ENCODE measurements at regions not wholly inside any gene's neighbourhood (a gene's known extent, or its start where the extent isn't known, plus 50 kb on each side); places are given as distances from the start of the nearest gene placed in this dataset.
"Not testable (repeated sequence)": the region's sequence is repeated elsewhere in the genome, so short reads cannot be mapped to it uniquely, and the experiment has no call there.

DNA sequence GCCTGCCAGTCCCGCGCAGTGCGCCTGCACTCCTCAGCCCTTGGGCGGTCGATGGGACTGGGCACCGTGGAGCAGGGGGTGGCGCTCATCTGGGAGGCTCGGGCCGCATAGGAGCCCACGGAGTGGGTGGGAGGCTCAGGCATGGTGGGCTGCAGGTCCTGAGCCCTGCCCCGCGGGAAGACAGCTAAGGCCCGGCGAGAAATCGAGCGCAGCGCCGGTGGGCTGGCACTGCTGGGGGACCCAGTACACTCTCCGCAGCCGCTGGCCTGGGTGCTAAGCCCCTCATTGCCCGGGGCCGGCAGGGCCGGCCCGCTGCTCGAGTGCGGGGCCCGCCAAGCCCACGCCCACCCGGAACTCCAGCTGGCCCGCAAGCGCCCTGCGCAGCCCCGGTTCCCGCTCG is 1565.3 kb downstream of the HACE1 start:
- H3K36me3 ChIP-seq (ENCODE audit: control insufficient read depth in 1 of 2, insufficient read depth in 2 of 2, low read length in 1 of 2); ATAC-seq (ENCODE audit: low FRiP score); H3K4me3 ChIP-seq (ENCODE audit: low read length in 2 of 2); H3K9me3 ChIP-seq (ENCODE audit: control insufficient read depth, low read length); H3K27ac ChIP-seq (ENCODE audit: low read depth in 1 of 2, low read length in 2 of 2); H3K27me3 ChIP-seq (ENCODE audit: control insufficient read depth in 1 of 2, insufficient read depth in 2 of 2, low read length in 1 of 2); H3K4me1 ChIP-seq (ENCODE audit: control insufficient read depth in 1 of 2, insufficient read depth in 2 of 2, low read length in 2 of 2); intact Hi-C loops (cut with DNase I): not testable (repeated sequence)
- 96% methylated on average over 27 to 35 of the region's 35 CpGs for WGBS, 2 donors
- DNase-seq: peak in 1 of 2 donors; percentile 59

DNA sequence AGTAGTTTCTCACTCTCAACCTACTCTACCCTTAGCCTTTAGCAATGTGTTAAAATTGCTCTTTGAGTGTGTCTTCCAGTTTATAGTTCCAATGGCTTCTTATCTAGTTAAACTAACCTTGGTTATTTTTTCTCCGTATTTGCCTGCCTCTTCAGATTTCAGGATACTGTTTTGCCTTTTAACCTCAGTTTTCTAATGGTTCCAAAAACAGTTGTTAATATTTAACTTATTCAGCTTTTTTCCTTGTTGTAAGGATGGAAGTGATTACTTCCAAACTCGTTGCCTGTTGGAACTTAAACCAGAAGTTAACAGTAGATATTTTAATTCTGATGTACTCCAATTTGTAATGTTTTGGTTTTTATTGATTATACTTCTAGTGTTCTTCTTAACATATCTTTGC is 1574.9 kb downstream of the HACE1 start:
- no peaks in the 10 kb centered on the region for H3K4me1 ChIP-seq (ENCODE audit: control insufficient read depth in 1 of 2, insufficient read depth in 2 of 2, low read length in 2 of 2)
- intact Hi-C loops (cut with DNase I): no loop called here
- ATAC-seq (ENCODE audit: low FRiP score) (no peak), DNase-seq (no peak)
- no peaks in the 10 kb centered on the region for H3K36me3 ChIP-seq (ENCODE audit: control insufficient read depth in 1 of 2, insufficient read depth in 2 of 2, low read length in 1 of 2)
- H3K27me3 ChIP-seq (ENCODE audit: control insufficient read depth in 1 of 2, insufficient read depth in 2 of 2, low read length in 1 of 2): no peaks in the 10 kb centered on the region
- no peaks in the 10 kb centered on the region for H3K9me3 ChIP-seq (ENCODE audit: control insufficient read depth, low read length)
- WGBS, 2 donors: 55 to 81% methylated on average over 2 of the region's 2 CpGs
- H3K4me3 ChIP-seq (ENCODE audit: low read length in 2 of 2): no peak overlapping the region
- H3K27ac ChIP-seq (ENCODE audit: low read depth in 1 of 2, low read length in 2 of 2): no peak overlapping the region

DNA sequence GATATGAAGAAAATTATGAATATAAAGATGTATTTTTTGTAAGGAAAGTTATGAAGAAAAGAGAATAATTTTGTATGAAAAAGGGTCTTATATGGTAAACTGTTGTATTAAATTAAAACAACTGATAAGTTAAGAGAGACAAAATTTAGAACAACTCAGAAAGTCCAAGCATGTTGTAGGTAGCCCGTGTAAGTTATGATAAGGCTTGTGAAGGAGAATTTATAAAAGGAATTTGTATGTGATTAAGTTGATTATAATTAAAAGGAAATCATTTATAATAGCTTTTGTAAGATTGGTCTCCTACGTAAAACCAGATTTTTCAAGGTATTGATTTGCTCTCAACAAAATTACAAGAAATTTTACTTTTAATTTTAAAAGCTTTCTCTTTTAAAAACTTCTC is 1579.3 kb downstream of the HACE1 start:
- Histone ChIP-seq H3K27me3 (ENCODE audit: control insufficient read depth in 1 of 2, insufficient read depth in 2 of 2, low read length in 1 of 2) (no peaks in the 10 kb centered on the region), H3K27ac (ENCODE audit: low read depth in 1 of 2, low read length in 2 of 2) (no peak overlapping the region), H3K4me3 (ENCODE audit: low read length in 2 of 2) (no peak overlapping the region), H3K4me1 (ENCODE audit: control insufficient read depth in 1 of 2, insufficient read depth in 2 of 2, low read length in 2 of 2) (peaks cover 0 to 3% of the 10 kb centered on the region in 2 donors), H3K36me3 (ENCODE audit: control insufficient read depth in 1 of 2, insufficient read depth in 2 of 2, low read length in 1 of 2) (no peaks in the 10 kb centered on the region), H3K9me3 (ENCODE audit: control insufficient read depth, low read length) (no peaks in the 10 kb centered on the region)
- intact Hi-C loops (cut with DNase I): no loop called here
- DNase-seq (no peak), ATAC-seq (ENCODE audit: low FRiP score) (no peak)
- 89 to 92% methylated on average over 2 of the region's 2 CpGs for WGBS, 2 donors

DNA sequence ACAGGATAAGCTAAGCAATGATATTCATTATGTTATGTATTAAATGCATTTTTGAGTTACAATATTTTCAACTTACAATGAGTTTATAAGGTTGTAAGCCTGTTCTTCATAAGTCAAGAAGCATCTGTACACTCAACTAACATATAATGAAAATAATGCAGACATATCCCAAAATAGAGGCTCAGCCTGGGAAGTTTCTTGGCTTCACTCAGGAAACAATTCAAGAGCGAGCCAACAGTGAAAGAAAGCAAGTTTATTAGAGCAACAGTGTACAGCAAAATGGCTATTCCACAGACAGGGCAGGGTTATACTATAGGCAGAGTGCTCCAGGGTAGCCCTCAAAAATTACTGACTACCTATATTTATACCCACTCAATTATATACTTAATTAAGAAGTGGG is 1581.8 kb downstream of the HACE1 start:
- Histone ChIP-seq H3K4me3 (ENCODE audit: low read length in 2 of 2) (no peak overlapping the region), H3K4me1 (ENCODE audit: control insufficient read depth in 1 of 2, insufficient read depth in 2 of 2, low read length in 2 of 2) (peaks cover 0 to 3% of the 10 kb centered on the region in 2 donors), H3K27me3 (ENCODE audit: control insufficient read depth in 1 of 2, insufficient read depth in 2 of 2, low read length in 1 of 2) (no peaks in the 10 kb centered on the region), H3K36me3 (ENCODE audit: control insufficient read depth in 1 of 2, insufficient read depth in 2 of 2, low read length in 1 of 2) (no peaks in the 10 kb centered on the region), H3K9me3 (ENCODE audit: control insufficient read depth, low read length) (no peaks in the 10 kb centered on the region), H3K27ac (ENCODE audit: low read depth in 1 of 2, low read length in 2 of 2) (no peak overlapping the region)
- DNase-seq: no peak
- intact Hi-C loops (cut with DNase I): no loop called here
- ATAC-seq (ENCODE audit: low FRiP score): no peak
- WGBS, 2 donors: 27 to 31% methylated on average over 1 of the region's 1 CpG

GRCh38 chr6:103273048-103273447 is 1586.7 kb downstream of the HACE1 start:
- intact Hi-C loops (cut with DNase I): no loop called here
- Histone ChIP-seq H3K4me1 (ENCODE audit: control insufficient read depth in 1 of 2, insufficient read depth in 2 of 2, low read length in 2 of 2) (peaks cover 0 to under 1% of the 10 kb centered on the region in 2 donors), H3K4me3 (ENCODE audit: low read length in 2 of 2) (no peak overlapping the region), H3K36me3 (ENCODE audit: control insufficient read depth in 1 of 2, insufficient read depth in 2 of 2, low read length in 1 of 2) (no peaks in the 10 kb centered on the region), H3K9me3 (ENCODE audit: control insufficient read depth, low read length) (no peaks in the 10 kb centered on the region), H3K27me3 (ENCODE audit: control insufficient read depth in 1 of 2, insufficient read depth in 2 of 2, low read length in 1 of 2) (no peaks in the 10 kb centered on the region), H3K27ac (ENCODE audit: low read depth in 1 of 2, low read length in 2 of 2) (no peak overlapping the region)
- no peak for DNase-seq
- 30 to 43% methylated on average over 1 of the region's 1 CpG for WGBS, 2 donors
- ATAC-seq (ENCODE audit: low FRiP score): no peak

DNA sequence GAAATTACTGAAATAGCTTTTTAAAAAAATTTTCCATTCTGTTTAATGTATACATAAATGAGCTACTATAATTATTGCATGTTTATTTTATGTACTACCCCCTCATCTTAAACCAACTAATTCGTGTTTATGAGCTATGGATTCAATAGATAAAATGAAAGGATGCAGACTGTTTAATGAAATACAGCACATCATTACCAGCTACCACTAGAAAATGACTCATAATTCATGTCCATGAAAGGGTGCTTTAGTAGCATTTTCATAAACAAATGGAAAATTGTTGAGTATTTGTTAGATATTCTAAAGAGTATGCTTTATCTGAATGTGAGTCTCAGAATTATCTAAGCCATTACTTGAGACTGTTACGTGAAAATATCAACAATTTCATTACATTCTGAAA is 1590.1 kb downstream of the HACE1 start:
- ATAC-seq (ENCODE audit: low FRiP score) (no peak), DNase-seq (no peak)
- H3K27ac ChIP-seq (ENCODE audit: low read depth in 1 of 2, low read length in 2 of 2): no peak overlapping the region
- H3K9me3 ChIP-seq (ENCODE audit: control insufficient read depth, low read length): no peaks in the 10 kb centered on the region
- H3K36me3 ChIP-seq (ENCODE audit: control insufficient read depth in 1 of 2, insufficient read depth in 2 of 2, low read length in 1 of 2): no peaks in the 10 kb centered on the region
- no peak overlapping the region for H3K4me3 ChIP-seq (ENCODE audit: low read length in 2 of 2)
- intact Hi-C loops (cut with DNase I): no loop called here
- H3K4me1 ChIP-seq (ENCODE audit: control insufficient read depth in 1 of 2, insufficient read depth in 2 of 2, low read length in 2 of 2): no peaks in the 10 kb centered on the region
- no peaks in the 10 kb centered on the region for H3K27me3 ChIP-seq (ENCODE audit: control insufficient read depth in 1 of 2, insufficient read depth in 2 of 2, low read length in 1 of 2)
- 73 to 85% methylated on average over 2 of the region's 2 CpGs for whole genome bisulfite sequencing, 2 donors

- WGBS, 2 donors: 67 to 86% methylated on average over 2 of the region's 2 CpGs
- H3K27me3 ChIP-seq (ENCODE audit: control insufficient read depth in 1 of 2, insufficient read depth in 2 of 2, low read length in 1 of 2): no peaks in the 10 kb centered on the region
- no peak for ATAC-seq (ENCODE audit: low FRiP score)
These were observed 1591.4 kb downstream of the HACE1 start for GRCh38 chr6:103268335-103268734.

GRCh38 chr6:103264020-103264419 is 1595.7 kb downstream of the HACE1 start:
- no peaks in the 10 kb centered on the region for H3K36me3 ChIP-seq (ENCODE audit: control insufficient read depth in 1 of 2, insufficient read depth in 2 of 2, low read length in 1 of 2)
- intact Hi-C loops (cut with DNase I): no loop called here
- ATAC-seq (ENCODE audit: low FRiP score) (no peak), DNase-seq (no peak)
- H3K27me3 ChIP-seq (ENCODE audit: control insufficient read depth in 1 of 2, insufficient read depth in 2 of 2, low read length in 1 of 2): no peaks in the 10 kb centered on the region
- H3K27ac ChIP-seq (ENCODE audit: low read depth in 1 of 2, low read length in 2 of 2): no peak overlapping the region
- WGBS, 2 donors: 94 to 95% methylated on average over 9 of the region's 9 CpGs
- H3K4me1 ChIP-seq (ENCODE audit: control insufficient read depth in 1 of 2, insufficient read depth in 2 of 2, low read length in 2 of 2): no peaks in the 10 kb centered on the region
- no peak overlapping the region for H3K4me3 ChIP-seq (ENCODE audit: low read length in 2 of 2)
- no peaks in the 10 kb centered on the region for H3K9me3 ChIP-seq (ENCODE audit: control insufficient read depth, low read length)

More at GRCh38 chr6:103268335-103268734, 1591.4 kb downstream of the HACE1 start:
- Histone ChIP-seq H3K27ac (ENCODE audit: low read depth in 1 of 2, low read length in 2 of 2) (no peak overlapping the region), H3K9me3 (ENCODE audit: control insufficient read depth, low read length) (no peaks in the 10 kb centered on the region), H3K36me3 (ENCODE audit: control insufficient read depth in 1 of 2, insufficient read depth in 2 of 2, low read length in 1 of 2) (no peaks in the 10 kb centered on the region), H3K4me3 (ENCODE audit: low read length in 2 of 2) (no peak overlapping the region), H3K4me1 (ENCODE audit: control insufficient read depth in 1 of 2, insufficient read depth in 2 of 2, low read length in 2 of 2) (no peaks in the 10 kb centered on the region)
- intact Hi-C loops (cut with DNase I): no loop called here
- no peak for DNase-seq

DNA sequence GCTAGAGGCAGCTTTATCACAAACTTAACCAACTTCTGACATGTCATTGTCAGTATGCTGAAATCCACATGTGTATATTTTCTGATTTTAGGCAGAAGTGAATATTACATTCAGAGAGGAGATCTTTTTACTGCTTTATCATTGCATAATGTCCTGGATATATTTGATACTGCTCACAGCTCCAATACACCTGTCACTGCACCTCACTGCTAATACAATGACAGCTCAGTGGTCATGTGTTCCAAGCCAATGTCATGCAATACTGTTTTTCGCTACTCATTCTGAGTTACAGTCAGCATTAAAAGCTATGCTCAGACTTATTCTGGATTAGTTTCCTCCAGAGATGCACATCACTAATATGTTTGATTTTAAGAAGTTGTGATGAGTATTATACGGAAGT is 1604.6 kb downstream of the HACE1 start:
- Histone ChIP-seq H3K4me3 (ENCODE audit: low read length in 2 of 2) (no peak overlapping the region), H3K4me1 (ENCODE audit: control insufficient read depth in 1 of 2, insufficient read depth in 2 of 2, low read length in 2 of 2) (no peaks in the 10 kb centered on the region), H3K9me3 (ENCODE audit: control insufficient read depth, low read length) (no peaks in the 10 kb centered on the region), H3K27ac (ENCODE audit: low read depth in 1 of 2, low read length in 2 of 2) (no peak overlapping the region), H3K36me3 (ENCODE audit: control insufficient read depth in 1 of 2, insufficient read depth in 2 of 2, low read length in 1 of 2) (no peaks in the 10 kb centered on the region), H3K27me3 (ENCODE audit: control insufficient read depth in 1 of 2, insufficient read depth in 2 of 2, low read length in 1 of 2) (no peaks in the 10 kb centered on the region)
- 93% methylated on average over 2 of the region's 2 CpGs for WGBS, 2 donors
- ATAC-seq (ENCODE audit: low FRiP score) (no peak), DNase-seq (no peak)
- intact Hi-C loops (cut with DNase I): no loop called here
